Transverse colon (tissue), 4 donors: ENCODE measurements at regions not wholly inside any gene's neighbourhood (a gene's known extent, or its start where the extent isn't known, plus 50 kb on each side); places are given as distances from the start of the nearest gene placed in this dataset.

ENCODE experiments used
- EP300 ChIP-seq: sonication (generic); formaldehyde crosslinking; IDR thresholded peaks from one replicate; pipeline ENCODE4 v1.6.1; 2017; ENCODE audit warnings: antibody characterized with exemption, low read depth
- POLR2A ChIP-seq: fragments of 450-650 bp; IDR thresholded peaks from one replicate; pipeline ENCODE4 v1.6.1; 2016; ENCODE audit warnings: antibody characterized with exemption, mild to moderate bottlenecking, moderate library complexity
- POLR2AphosphoS5 ChIP-seq, 3 donors: sonication (generic); formaldehyde crosslinking; IDR thresholded peaks; one replicate each; pipeline ENCODE4 v1.6.1; 2016; ENCODE audit warnings: antibody characterized with exemption in 3 of 3
- TF ChIP-seq, protein P1 (sequence below), 5 experiments: fragments of 200-600 bp in 3 of 5; fragments of 450-650 bp in 2 of 5; sonication (generic) in 3 of 5; IDR thresholded peaks; 1 replicate in 2 of 5; 2 replicates in 3 of 5; pipeline ENCODE4 v1.5.1; 2016 to 2017; ENCODE audit warnings: antibody characterized with exemption in 5 of 5, inconsistent platforms in 3 of 5, mild to moderate bottlenecking in 2 of 5, moderate library complexity in 1 of 5

- TF ChIP-seq EP300: no peak
- no peak for TF ChIP-seq POLR2A
- TF ChIP-seq, protein P1, sequence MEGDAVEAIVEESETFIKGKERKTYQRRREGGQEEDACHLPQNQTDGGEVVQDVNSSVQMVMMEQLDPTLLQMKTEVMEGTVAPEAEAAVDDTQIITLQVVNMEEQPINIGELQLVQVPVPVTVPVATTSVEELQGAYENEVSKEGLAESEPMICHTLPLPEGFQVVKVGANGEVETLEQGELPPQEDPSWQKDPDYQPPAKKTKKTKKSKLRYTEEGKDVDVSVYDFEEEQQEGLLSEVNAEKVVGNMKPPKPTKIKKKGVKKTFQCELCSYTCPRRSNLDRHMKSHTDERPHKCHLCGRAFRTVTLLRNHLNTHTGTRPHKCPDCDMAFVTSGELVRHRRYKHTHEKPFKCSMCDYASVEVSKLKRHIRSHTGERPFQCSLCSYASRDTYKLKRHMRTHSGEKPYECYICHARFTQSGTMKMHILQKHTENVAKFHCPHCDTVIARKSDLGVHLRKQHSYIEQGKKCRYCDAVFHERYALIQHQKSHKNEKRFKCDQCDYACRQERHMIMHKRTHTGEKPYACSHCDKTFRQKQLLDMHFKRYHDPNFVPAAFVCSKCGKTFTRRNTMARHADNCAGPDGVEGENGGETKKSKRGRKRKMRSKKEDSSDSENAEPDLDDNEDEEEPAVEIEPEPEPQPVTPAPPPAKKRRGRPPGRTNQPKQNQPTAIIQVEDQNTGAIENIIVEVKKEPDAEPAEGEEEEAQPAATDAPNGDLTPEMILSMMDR (IDR thresholded peaks at IDR 0.05): no peak
- TF ChIP-seq POLR2AphosphoS5 (IDR thresholded peaks at IDR 0.05): no peak
Measured at GRCh38 chr14:46087604-46088003, 564.0 kb downstream of the RPL10L start.
